ENCODE measurements at regions not wholly inside any gene's neighbourhood (a gene's known extent, or its start where the extent isn't known, plus 50 kb on each side); places are given as distances from the start of the nearest gene placed in this dataset.

GRCh38 chr7:25996006-25996408 is 156.0 kb upstream of the NFE2L3 start:
- TF ChIP-seq EZH2 (IDR thresholded peaks at IDR 0.05; ENCODE audit: borderline replicate concordance, insufficient read depth, low read depth, low read length, poor library complexity, severe bottlenecking), result no peak
- TF ChIP-seq CTCF (IDR thresholded peaks at IDR 0.05), result no peak
